MM.1S (cell line): ENCODE measurements at regions not wholly inside any gene's neighbourhood (a gene's known extent, or its start where the extent isn't known, plus 50 kb on each side); places are given as distances from the start of the nearest gene placed in this dataset.

Source experiments
- EZH2 ChIP-seq: fragments of 300-600 bp; sonication (generic); optimal IDR thresholded peaks from 2 replicates; pipeline ENCODE3; 2017; ENCODE audit warnings: low read depth, mild to moderate bottlenecking, antibody characterized with exemption, low read length, mixed read lengths
- TF ChIP-seq, protein P1 (sequence below): fragments of 300-600 bp; sonication (generic); IDR thresholded peaks from 2 replicates; pipeline ENCODE4 v1.5.1; 2016; ENCODE audit warnings: antibody characterized with exemption, low read length, mixed read lengths

DNA sequence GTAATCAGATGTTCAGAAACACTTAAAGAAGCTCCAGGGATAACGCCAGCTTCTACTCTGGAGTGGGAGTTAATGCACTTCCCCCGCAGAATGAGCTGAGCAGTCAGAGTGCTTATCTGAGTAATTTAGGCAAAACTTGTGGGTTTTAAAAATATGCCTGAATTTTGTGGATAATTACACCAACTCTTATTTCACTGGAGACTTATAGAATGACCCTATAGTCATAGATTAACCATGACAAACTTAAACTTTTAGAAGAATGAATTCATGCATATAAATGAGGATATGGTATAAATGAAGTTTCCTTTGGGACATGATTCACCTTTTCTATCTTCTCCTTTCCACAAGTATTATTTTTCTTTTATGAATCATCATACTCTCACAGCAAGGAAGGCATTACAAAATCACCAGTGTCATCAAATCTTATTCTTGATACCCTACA, 241.1 kb upstream of the FBXO33 start:
- TF ChIP-seq, protein P1, sequence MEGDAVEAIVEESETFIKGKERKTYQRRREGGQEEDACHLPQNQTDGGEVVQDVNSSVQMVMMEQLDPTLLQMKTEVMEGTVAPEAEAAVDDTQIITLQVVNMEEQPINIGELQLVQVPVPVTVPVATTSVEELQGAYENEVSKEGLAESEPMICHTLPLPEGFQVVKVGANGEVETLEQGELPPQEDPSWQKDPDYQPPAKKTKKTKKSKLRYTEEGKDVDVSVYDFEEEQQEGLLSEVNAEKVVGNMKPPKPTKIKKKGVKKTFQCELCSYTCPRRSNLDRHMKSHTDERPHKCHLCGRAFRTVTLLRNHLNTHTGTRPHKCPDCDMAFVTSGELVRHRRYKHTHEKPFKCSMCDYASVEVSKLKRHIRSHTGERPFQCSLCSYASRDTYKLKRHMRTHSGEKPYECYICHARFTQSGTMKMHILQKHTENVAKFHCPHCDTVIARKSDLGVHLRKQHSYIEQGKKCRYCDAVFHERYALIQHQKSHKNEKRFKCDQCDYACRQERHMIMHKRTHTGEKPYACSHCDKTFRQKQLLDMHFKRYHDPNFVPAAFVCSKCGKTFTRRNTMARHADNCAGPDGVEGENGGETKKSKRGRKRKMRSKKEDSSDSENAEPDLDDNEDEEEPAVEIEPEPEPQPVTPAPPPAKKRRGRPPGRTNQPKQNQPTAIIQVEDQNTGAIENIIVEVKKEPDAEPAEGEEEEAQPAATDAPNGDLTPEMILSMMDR, result no peak
- TF ChIP-seq EZH2, result no peak
